ENCODE measurements at regions not wholly inside any gene's neighbourhood (a gene's known extent, or its start where the extent isn't known, plus 50 kb on each side); places are given as distances from the start of the nearest gene placed in this dataset.

- no peak for TF ChIP-seq POU2F2 (IDR thresholded peaks at IDR 0.05; ENCODE audit: low read depth, low read length)
- FAIRE-seq (no peak), DNase-seq (ENCODE audit: insufficient read length, low spot score) (no peak)
These were observed 247.9 kb downstream of the FAM76B start for GRCh38 chr11:95541715-95542114.

GRCh38 chr11:95536047-95536690 lies 253.4 kb downstream of the FAM76B start:
- TF ChIP-seq POLR2A (IDR thresholded peaks at IDR 0.05; ENCODE audit: low read depth, low read length) (no peak), POLR2AphosphoS5 (IDR thresholded peaks at IDR 0.05; ENCODE audit: low read depth, low read length) (no peak), SPI1 (IDR thresholded peaks at IDR 0.05; ENCODE audit: low read depth, low read length) (no peak), TAF1 (IDR thresholded peaks at IDR 0.05; ENCODE audit: low read depth, low read length) (no peak), POU2F2 (IDR thresholded peaks at IDR 0.05; ENCODE audit: low read depth, low read length) (no peak), PAX5 (IDR thresholded peaks at IDR 0.05; ENCODE audit: insufficient read depth, low read length, severe bottlenecking) (no peak)
- DNase-seq (ENCODE audit: insufficient read length, low spot score) (no peak), FAIRE-seq (no peak)

- DNase-seq (ENCODE audit: insufficient read length, low spot score) (no peak), FAIRE-seq (no peak)
- TF ChIP-seq POLR2AphosphoS5 (IDR thresholded peaks at IDR 0.05; ENCODE audit: low read depth, low read length) (no peak), SPI1 (IDR thresholded peaks at IDR 0.05; ENCODE audit: low read depth, low read length) (no peak), POU2F2 (IDR thresholded peaks at IDR 0.05; ENCODE audit: low read depth, low read length) (no peak), POLR2A (IDR thresholded peaks at IDR 0.05; ENCODE audit: low read depth, low read length) (no peak), TAF1 (IDR thresholded peaks at IDR 0.05; ENCODE audit: low read depth, low read length) (no peak), PAX5 (IDR thresholded peaks at IDR 0.05; ENCODE audit: insufficient read depth, low read length, severe bottlenecking) (no peak)
These were observed 254.8 kb downstream of the FAM76B start for GRCh38 chr11:95534809-95535208.

GRCh38 chr11:95534226-95534625 lies 255.4 kb downstream of the FAM76B start:
- no peak for FAIRE-seq
- no peak for TF ChIP-seq POU2F2 (IDR thresholded peaks at IDR 0.05; ENCODE audit: low read depth, low read length)
- TF ChIP-seq TAF1 (IDR thresholded peaks at IDR 0.05; ENCODE audit: low read depth, low read length) = no peak
- no peak for TF ChIP-seq POLR2A (IDR thresholded peaks at IDR 0.05; ENCODE audit: low read depth, low read length)
- no peak for TF ChIP-seq POLR2AphosphoS5 (IDR thresholded peaks at IDR 0.05; ENCODE audit: low read depth, low read length)
- no peak for TF ChIP-seq SPI1 (IDR thresholded peaks at IDR 0.05; ENCODE audit: low read depth, low read length)
- no peak for TF ChIP-seq PAX5 (IDR thresholded peaks at IDR 0.05; ENCODE audit: insufficient read depth, low read length, severe bottlenecking)
- DNase-seq (ENCODE audit: insufficient read length, low spot score) = no peak

- no peak for DNase-seq (ENCODE audit: insufficient read length, low spot score)
These were observed 258.5 kb downstream of the FAM76B start for GRCh38 chr11:95531116-95531515.

GRCh38 chr11:95524314-95525036 lies 265.1 kb downstream of the FAM76B start:
- no peak for TF ChIP-seq POLR2A (IDR thresholded peaks at IDR 0.05; ENCODE audit: low read depth, low read length)
- no peak for TF ChIP-seq SPI1 (IDR thresholded peaks at IDR 0.05; ENCODE audit: low read depth, low read length)
- no peak for TF ChIP-seq POLR2AphosphoS5 (IDR thresholded peaks at IDR 0.05; ENCODE audit: low read depth, low read length)
- no peak for TF ChIP-seq POU2F2 (IDR thresholded peaks at IDR 0.05; ENCODE audit: low read depth, low read length)
- TF ChIP-seq PAX5 (IDR thresholded peaks at IDR 0.05; ENCODE audit: insufficient read depth, low read length, severe bottlenecking) = no peak
- TF ChIP-seq TAF1 (IDR thresholded peaks at IDR 0.05; ENCODE audit: low read depth, low read length) = no peak
- no peak for FAIRE-seq
- DNase-seq (ENCODE audit: insufficient read length, low spot score) = no peak

More at GRCh38 chr11:95531116-95531515, 258.5 kb downstream of the FAM76B start:
- no peak for TF ChIP-seq POU2F2 (IDR thresholded peaks at IDR 0.05; ENCODE audit: low read depth, low read length)
- no peak for TF ChIP-seq POLR2A (IDR thresholded peaks at IDR 0.05; ENCODE audit: low read depth, low read length)
- no peak for TF ChIP-seq SPI1 (IDR thresholded peaks at IDR 0.05; ENCODE audit: low read depth, low read length)
- TF ChIP-seq PAX5 (IDR thresholded peaks at IDR 0.05; ENCODE audit: insufficient read depth, low read length, severe bottlenecking) = no peak
- TF ChIP-seq TAF1 (IDR thresholded peaks at IDR 0.05; ENCODE audit: low read depth, low read length) = no peak
- TF ChIP-seq POLR2AphosphoS5 (IDR thresholded peaks at IDR 0.05; ENCODE audit: low read depth, low read length) = no peak
- no peak for FAIRE-seq

GRCh38 chr11:95522874-95523273 lies 266.7 kb downstream of the FAM76B start:
- TF ChIP-seq TAF1 (IDR thresholded peaks at IDR 0.05; ENCODE audit: low read depth, low read length) (no peak), SPI1 (IDR thresholded peaks at IDR 0.05; ENCODE audit: low read depth, low read length) (no peak), POLR2A (IDR thresholded peaks at IDR 0.05; ENCODE audit: low read depth, low read length) (no peak), POU2F2 (IDR thresholded peaks at IDR 0.05; ENCODE audit: low read depth, low read length) (no peak), POLR2AphosphoS5 (IDR thresholded peaks at IDR 0.05; ENCODE audit: low read depth, low read length) (no peak), PAX5 (IDR thresholded peaks at IDR 0.05; ENCODE audit: insufficient read depth, low read length, severe bottlenecking) (no peak)
- no peak for FAIRE-seq
- no peak for DNase-seq (ENCODE audit: insufficient read length, low spot score)

- DNase-seq (ENCODE audit: insufficient read length, low spot score) (no peak), FAIRE-seq (no peak)
- no peak for TF ChIP-seq PAX5 (IDR thresholded peaks at IDR 0.05; ENCODE audit: insufficient read depth, low read length, severe bottlenecking)
- TF ChIP-seq POU2F2 (IDR thresholded peaks at IDR 0.05; ENCODE audit: low read depth, low read length) = no peak
- TF ChIP-seq POLR2AphosphoS5 (IDR thresholded peaks at IDR 0.05; ENCODE audit: low read depth, low read length) = no peak
- no peak for TF ChIP-seq TAF1 (IDR thresholded peaks at IDR 0.05; ENCODE audit: low read depth, low read length)
- TF ChIP-seq SPI1 (IDR thresholded peaks at IDR 0.05; ENCODE audit: low read depth, low read length) = no peak
- no peak for TF ChIP-seq POLR2A (IDR thresholded peaks at IDR 0.05; ENCODE audit: low read depth, low read length)
These were observed 267.7 kb downstream of the FAM76B start for GRCh38 chr11:95521862-95522261.

GRCh38 chr11:95521133-95521542 lies 268.4 kb downstream of the FAM76B start:
- no peak for DNase-seq (ENCODE audit: insufficient read length, low spot score)
- no peak for FAIRE-seq
- no peak for TF ChIP-seq POLR2A (IDR thresholded peaks at IDR 0.05; ENCODE audit: low read depth, low read length)
- no peak for TF ChIP-seq PAX5 (IDR thresholded peaks at IDR 0.05; ENCODE audit: insufficient read depth, low read length, severe bottlenecking)
- TF ChIP-seq TAF1 (IDR thresholded peaks at IDR 0.05; ENCODE audit: low read depth, low read length) = no peak
- no peak for TF ChIP-seq POLR2AphosphoS5 (IDR thresholded peaks at IDR 0.05; ENCODE audit: low read depth, low read length)
- TF ChIP-seq SPI1 (IDR thresholded peaks at IDR 0.05; ENCODE audit: low read depth, low read length) = no peak
- TF ChIP-seq POU2F2 (IDR thresholded peaks at IDR 0.05; ENCODE audit: low read depth, low read length) = no peak

All from GM12891 (cell line).